GM12872 (cell line): ENCODE measurements at regions not wholly inside any gene's neighbourhood (a gene's known extent, or its start where the extent isn't known, plus 50 kb on each side); places are given as distances from the start of the nearest gene placed in this dataset.

Experiments used
- CTCF ChIP-seq: IDR thresholded peaks from 3 replicates; pipeline ENCODE4 v1.5.1; 2011; ENCODE audit warnings: low read depth, mild to moderate bottlenecking, low read length, moderate library complexity; ENCODE audit not compliant: insufficient read depth

GRCh38 chr2:41973871-41974270 is 74.0 kb upstream of the PKDCC start:
- TF ChIP-seq CTCF = no peak

- no peak for TF ChIP-seq CTCF
Observed at GRCh38 chr2:41981417-41981816, 66.4 kb upstream of the PKDCC start.

GRCh38 chr2:41985573-41986095 is 62.2 kb upstream of the PKDCC start:
- TF ChIP-seq CTCF = no peak

GRCh38 chr2:41989501-41990180 is 58.2 kb upstream of the PKDCC start:
- no peak for TF ChIP-seq CTCF

- no peak for TF ChIP-seq CTCF
Observed at GRCh38 chr2:41990245-41990644, 57.6 kb upstream of the PKDCC start.

- TF ChIP-seq CTCF = no peak
Observed at GRCh38 chr2:41990688-41991087, 57.1 kb upstream of the PKDCC start.

GRCh38 chr2:41992056-41992642 is 55.7 kb upstream of the PKDCC start:
- TF ChIP-seq CTCF = no peak
